H9 (cell line): ENCODE measurements at regions not wholly inside any gene's neighbourhood (a gene's known extent, or its start where the extent isn't known, plus 50 kb on each side); places are given as distances from the start of the nearest gene placed in this dataset.

Experiments used
- DNase-seq: peaks from one replicate; pipeline ENCODE4 v3.0.0-alpha.2; 2017
- H2AFZ ChIP-seq: one replicate; pipeline ENCODE4 v1.6.1; 2013; ENCODE audit warnings: mild to moderate bottlenecking, low read length, control low read depth, moderate library complexity
- H2AK5ac ChIP-seq: 2 replicates; pipeline ENCODE4 v1.6.1; 2013; ENCODE audit warnings: low read length, control low read depth, mixed read lengths; ENCODE audit not compliant: insufficient read length
- H2BK120ac ChIP-seq: one replicate; pipeline ENCODE4 v1.6.1; 2013; ENCODE audit warnings: low read depth, mild to moderate bottlenecking, low read length, control low read depth, inconsistent platforms; ENCODE audit not compliant: poor library complexity, severe bottlenecking
- H2BK12ac ChIP-seq: 2 replicates; pipeline ENCODE4 v1.6.1; 2013; ENCODE audit warnings: low read length, control low read depth, mixed read lengths, low read depth; ENCODE audit not compliant: insufficient read length
- H2BK15ac ChIP-seq: 2 replicates; pipeline ENCODE4 v1.6.1; 2013; ENCODE audit warnings: low read depth, low read length, control low read depth
- H2BK20ac ChIP-seq: one replicate; pipeline ENCODE4 v1.6.1; 2013; ENCODE audit warnings: low read depth, mild to moderate bottlenecking, low read length, control low read depth, inconsistent platforms; ENCODE audit not compliant: poor library complexity, severe bottlenecking
- H2BK5ac ChIP-seq: 2 replicates; pipeline ENCODE4 v1.6.1; 2013; ENCODE audit warnings: low read length, control low read depth, mixed read lengths; ENCODE audit not compliant: insufficient read length
- H3K14ac ChIP-seq: 2 replicates; pipeline ENCODE4 v1.6.1; 2013; ENCODE audit warnings: low read length, control low read depth; ENCODE audit not compliant: insufficient read depth
- H3K18ac ChIP-seq: 2 replicates; pipeline ENCODE4 v1.6.1; 2013; ENCODE audit warnings: low read depth, mild to moderate bottlenecking, mixed read lengths, low read length, control low read depth; ENCODE audit not compliant: insufficient read length
- H3K23ac ChIP-seq: 2 replicates; pipeline ENCODE4 v1.6.1; 2013; ENCODE audit warnings: low read length, control low read depth, mixed read lengths, low read depth; ENCODE audit not compliant: insufficient read length
- H3K23me2 ChIP-seq: 2 replicates; pipeline ENCODE4 v1.6.1; 2013; ENCODE audit warnings: low read depth, mild to moderate bottlenecking, mixed read lengths, low read length, control low read depth; ENCODE audit not compliant: insufficient read length, poor library complexity, severe bottlenecking
- H3K27ac ChIP-seq: 2 replicates; pipeline ENCODE4 v1.5.1; 2013; ENCODE audit warnings: low read length, control low read depth, mixed read lengths, low read depth; ENCODE audit not compliant: insufficient read length
- H3K27me3 ChIP-seq: 2 replicates; pipeline ENCODE4 v1.6.1; 2013; ENCODE audit warnings: low read length, control low read depth, inconsistent platforms; ENCODE audit not compliant: insufficient read depth
- H3K4ac ChIP-seq: 2 replicates; pipeline ENCODE4 v1.6.1; 2013; ENCODE audit warnings: low read depth, mild to moderate bottlenecking, control low read depth, inconsistent platforms, low read length, moderate library complexity
- H3K4me1 ChIP-seq: 2 replicates; pipeline ENCODE4 v1.6.1; 2013; ENCODE audit warnings: low read length, control low read depth, inconsistent platforms; ENCODE audit not compliant: insufficient read depth
- H3K4me2 ChIP-seq: 2 replicates; pipeline ENCODE4 v1.6.1; 2013; ENCODE audit warnings: low read length, control low read depth, mixed read lengths; ENCODE audit not compliant: insufficient read length, insufficient read depth
- H3K56ac ChIP-seq: 2 replicates; pipeline ENCODE4 v1.6.1; 2013; ENCODE audit warnings: low read depth, mild to moderate bottlenecking, mixed read lengths, low read length, control low read depth; ENCODE audit not compliant: insufficient read length
- H3K79me1 ChIP-seq: 2 replicates; pipeline ENCODE4 v1.6.1; 2013; ENCODE audit warnings: low read depth, mild to moderate bottlenecking, moderate library complexity, low read length, control low read depth, inconsistent platforms; ENCODE audit not compliant: insufficient read depth, poor library complexity, severe bottlenecking
- H3K79me2 ChIP-seq: 2 replicates; pipeline ENCODE4 v1.6.1; 2013; ENCODE audit warnings: low read length, control low read depth, inconsistent platforms; ENCODE audit not compliant: insufficient read depth
- H3K9ac ChIP-seq: 2 replicates; pipeline ENCODE4 v1.6.1; 2013; ENCODE audit warnings: low read length, control low read depth, mixed read lengths; ENCODE audit not compliant: insufficient read length; ENCODE audit errors: extremely low read depth
- H3K9me3 ChIP-seq: one replicate; pipeline ENCODE4 v1.6.1; 2013; ENCODE audit warnings: low read depth, low read length, inconsistent platforms; ENCODE audit not compliant: control insufficient read depth
- H3T11ph ChIP-seq: one replicate; pipeline ENCODE4 v1.6.1; 2013; ENCODE audit warnings: mild to moderate bottlenecking, low read length, control low read depth, inconsistent platforms
- H4K20me1 ChIP-seq: one replicate; pipeline ENCODE4 v1.6.1; 2013; ENCODE audit not compliant: control insufficient read depth, insufficient read length, insufficient read depth
- H4K5ac ChIP-seq: 2 replicates; pipeline ENCODE4 v1.6.1; 2013; ENCODE audit warnings: low read depth, mild to moderate bottlenecking, mixed read lengths, low read length, control low read depth; ENCODE audit not compliant: insufficient read length
- H4K8ac ChIP-seq: replicated peaks from 2 replicates; pipeline ENCODE4 v1.6.1; 2013; ENCODE audit warnings: low read length, control low read depth, mixed read lengths, low read depth; ENCODE audit not compliant: insufficient read length
- H4K91ac ChIP-seq: 2 replicates; pipeline ENCODE4 v1.6.1; 2013; ENCODE audit warnings: low read depth, mild to moderate bottlenecking, moderate library complexity, mixed read lengths, low read length, control low read depth; ENCODE audit not compliant: insufficient read length
- H3K27ac Mint-ChIP-seq, 3 experiments: 2 replicates in 2 of 3; 3 replicates in 1 of 3; pipeline ENCODE4 v1.8.0; 2020 to 2021; ENCODE audit warnings: mixed read lengths in 3 of 3, mild to moderate bottlenecking in 1 of 3, moderate library complexity in 1 of 3
- H3K27me3 Mint-ChIP-seq: 2 replicates; pipeline ENCODE4 v1.8.0; 2021; ENCODE audit warnings: low read depth, mild to moderate bottlenecking, moderate library complexity, mixed read lengths
- H3K36me3 Mint-ChIP-seq, 3 experiments: 2 replicates in 2 of 3; 3 replicates in 1 of 3; pipeline ENCODE4 v1.8.0; 2020 to 2021; ENCODE audit warnings: low read depth in 3 of 3, mixed read lengths in 3 of 3; ENCODE audit not compliant: insufficient read depth in 1 of 3
- H3K4me1 Mint-ChIP-seq, 2 experiments: 2 replicates each; pipeline ENCODE4 v1.8.0; 2020; ENCODE audit warnings: mixed read lengths in 2 of 2
- H3K4me3 Mint-ChIP-seq, 2 experiments: 2 replicates in 1 of 2; 3 replicates in 1 of 2; pipeline ENCODE4 v1.8.0; 2020 to 2021; ENCODE audit warnings: mild to moderate bottlenecking in 2 of 2, mixed read lengths in 2 of 2, moderate library complexity in 1 of 2
- H3K9me3 Mint-ChIP-seq, 2 experiments: 2 replicates in 1 of 2; 3 replicates in 1 of 2; pipeline ENCODE4 v1.8.0; 2020; ENCODE audit warnings: mild to moderate bottlenecking in 2 of 2, mixed read lengths in 2 of 2, moderate library complexity in 1 of 2
- CTCF ChIP-seq: fragments of 200-600 bp; sonication (generic); conservative IDR thresholded peaks from 3 replicates; pipeline ENCODE4 v1.8.0; 2021; ENCODE audit warnings: antibody characterized with exemption, mild to moderate bottlenecking
- WGBS: extraction: QIAGEN DNeasy Blood & Tissue Kit; methylation state at CpG from one replicate; pipeline ENCODE4 v1.1.7; 2013; ENCODE audit warnings: missing lambda C conversion rate, low lambda C conversion rate, mixed read lengths; ENCODE audit not compliant: insufficient read length; ENCODE audit errors: extremely low coverage; 5-methylcytosine and 5-hydroxymethylcytosine counted together

DNA sequence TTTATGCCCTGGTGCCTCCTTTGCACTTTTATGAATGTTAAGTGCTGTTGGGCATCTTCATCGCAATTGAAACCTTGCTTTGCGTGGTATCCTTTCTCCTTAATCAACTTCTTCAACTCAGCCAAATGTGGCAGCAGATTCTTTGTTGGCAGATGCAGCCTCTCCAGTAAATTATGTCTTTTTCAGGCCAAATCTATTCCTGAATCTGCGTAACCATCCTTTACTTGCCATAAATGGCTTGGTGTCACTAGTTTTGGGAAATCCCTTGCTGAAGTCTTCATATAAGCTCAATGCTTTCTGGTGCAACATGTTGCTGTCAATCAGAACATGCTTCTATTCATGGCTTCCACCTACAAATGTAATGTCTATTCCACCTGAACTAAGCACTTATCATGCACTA lies 457.5 kb downstream of the FGF13 start:
- H3K14ac ChIP-seq, result no peak overlapping the region
- no peak overlapping the region for H3K27ac ChIP-seq
- no peaks in the 10 kb centered on the region for H3K79me1 ChIP-seq
- no peak overlapping the region for H2AK5ac ChIP-seq
- H2AFZ ChIP-seq, result no peak overlapping the region
- no peak overlapping the region for H3K4ac ChIP-seq
- no peak overlapping the region for H2BK120ac ChIP-seq
- no peak for DNase-seq
- H4K5ac ChIP-seq, result no peak overlapping the region
- H4K91ac ChIP-seq, result no peak overlapping the region
- peaks cover 21 to 30% of the 10 kb centered on the region in 2 experiments for H3K4me1 Mint-ChIP-seq
- H3K4me3 Mint-ChIP-seq, result no peak overlapping the region
- H3K27me3 Mint-ChIP-seq, result no peaks in the 10 kb centered on the region
- peaks cover 4% of the 10 kb centered on the region for H3K9me3 ChIP-seq
- H3K56ac ChIP-seq, result no peak overlapping the region
- no peak overlapping the region for H3K18ac ChIP-seq
- no peaks in the 10 kb centered on the region for H3K79me2 ChIP-seq
- no peak for TF ChIP-seq CTCF
- no peak overlapping the region for H3K4me2 ChIP-seq
- no peak overlapping the region for H2BK15ac ChIP-seq
- no peaks in the 10 kb centered on the region for H4K20me1 ChIP-seq
- no peak overlapping the region for H2BK20ac ChIP-seq
- no peak overlapping the region for H3T11ph ChIP-seq
- no peak overlapping the region for H2BK12ac ChIP-seq
- peaks cover 7 to 51% of the 10 kb centered on the region in 2 experiments; a peak in 4 of 5 replicates for H3K9me3 Mint-ChIP-seq
- H3K36me3 Mint-ChIP-seq, result peaks cover under 1 to 2% (median 2%) of the 10 kb centered on the region in 3 experiments; a peak in 3 of 7 replicates
- no peak overlapping the region for H3K27ac Mint-ChIP-seq
- peaks cover 6% of the 10 kb centered on the region for H3K4me1 ChIP-seq
- no peaks in the 10 kb centered on the region for H3K27me3 ChIP-seq
- no peak overlapping the region for H2BK5ac ChIP-seq
- H4K8ac ChIP-seq, result no peak overlapping the region
- H3K9ac ChIP-seq, result no peak overlapping the region
- no peaks in the 10 kb centered on the region for H3K23me2 ChIP-seq
- no CpG with 5 or more reads among the region's 3 CpGs for WGBS
- H3K23ac ChIP-seq, result no peak overlapping the region
